Body of pancreas (tissue), 4 donors: ENCODE measurements at regions not wholly inside any gene's neighbourhood (a gene's known extent, or its start where the extent isn't known, plus 50 kb on each side); places are given as distances from the start of the nearest gene placed in this dataset.
A peak's percentile ranks its signal among the peaks of the same experiment; 100 is the strongest.

Source experiments
- ATAC-seq: fragments of 150-250 bp; one replicate; pipeline ENCODE4 v1.9.1; 2016
- DNase-seq, 4 donors: peaks; one replicate each; pipeline ENCODE4 v3.0.0-alpha.2; 2019
- H3K27ac ChIP-seq, 4 donors: fragments of 200-600 bp; sonication (generic); 1 replicate in 3 of 4; 2 replicates in 1 of 4; pipeline versions ENCODE4 v1.5.1 to v1.6.1; 2016 to 2019; ENCODE audit warnings: mild to moderate bottlenecking in 1 of 4, mixed read lengths in 1 of 4, moderate library complexity in 1 of 4
- H3K27me3 ChIP-seq, 2 donors: fragments of 200-600 bp; sonication (generic); one replicate each; pipeline ENCODE4 v1.6.0; 2016; ENCODE audit warnings: mild to moderate bottlenecking in 1 of 2
- H3K36me3 ChIP-seq, 2 donors: fragments of 200-600 bp; sonication (generic); replicated peaks in 1 of 2; 2 replicates each; pipeline ENCODE4 v1.5.1; 2016; ENCODE audit warnings: low read depth in 2 of 2; ENCODE audit not compliant: insufficient read depth in 1 of 2
- H3K4me1 ChIP-seq: fragments of 200-600 bp; sonication (generic); one replicate; pipeline ENCODE4 v1.6.0; 2016
- H3K4me3 ChIP-seq, 2 donors: fragments of 200-600 bp; sonication (generic); 1 replicate in 1 of 2; 2 replicates in 1 of 2; pipeline ENCODE4 v1.5.1; 2016 to 2019
- H3K9me3 ChIP-seq, 3 donors: fragments of 200-600 bp; sonication (generic); 1 replicate in 2 of 3; 2 replicates in 1 of 3; pipeline ENCODE4 v1.5.1; 2016
- CTCF ChIP-seq, 7 experiments: fragments of 450-650 bp in 4 of 7; fragments of 200-600 bp in 3 of 7; sonication (generic) in 3 of 7; IDR thresholded peaks; one replicate each; pipeline ENCODE4 v1.5.1; 2016 to 2019; ENCODE audit warnings: antibody characterized with exemption in 7 of 7
- POLR2A ChIP-seq, 3 donors: fragments of 450-650 bp; IDR thresholded peaks; one replicate each; pipeline ENCODE4 v1.6.1; 2016; ENCODE audit warnings: antibody characterized with exemption in 3 of 3, mild to moderate bottlenecking in 2 of 3
- whole genome bisulfite sequencing, 2 donors: methylation state at CpG; one replicate each; pipeline ENCODE4 v1.1.5; 2017; 5-methylcytosine and 5-hydroxymethylcytosine counted together
- intact Hi-C: fragments of 100-400 bp; cut with DNase I; formaldehyde crosslinking; loops from one replicate; pipeline ENCODE4 v1.15.1; 2023

- intact Hi-C loops: no loop called here
- TF ChIP-seq CTCF (IDR thresholded peaks at IDR 0.05): no peak
- TF ChIP-seq POLR2A (IDR thresholded peaks at IDR 0.05): no peak
- 73 to 75% methylated on average over 2 of the region's 2 CpGs for whole genome bisulfite sequencing, 2 donors
These were observed 76.5 kb upstream of the LSM6 start for GRCh38 chr4:146098978-146099377.

GRCh38 chr4:146098397-146098796 is 77.1 kb upstream of the LSM6 start:
- Histone ChIP-seq H3K9me3 (no peaks in the 10 kb centered on the region), H3K27ac (no peak overlapping the region), H3K4me1 (no peaks in the 10 kb centered on the region), H3K4me3 (no peak overlapping the region), H3K36me3 (no peaks in the 10 kb centered on the region), H3K27me3 (no peaks in the 10 kb centered on the region)
- ATAC-seq (no peak), DNase-seq (no peak)
- intact Hi-C loops: no loop called here
- TF ChIP-seq POLR2A (IDR thresholded peaks at IDR 0.05): no peak
- no peak for TF ChIP-seq CTCF (IDR thresholded peaks at IDR 0.05)
- WGBS, 2 donors: 86 to 100% methylated on average over 1 of the region's 1 CpG

More at GRCh38 chr4:146098978-146099377, 76.5 kb upstream of the LSM6 start:
- DNase-seq: no peak
- Histone ChIP-seq H3K4me3 (no peak overlapping the region), H3K9me3 (no peaks in the 10 kb centered on the region), H3K4me1 (no peaks in the 10 kb centered on the region), H3K36me3 (no peaks in the 10 kb centered on the region), H3K27ac (no peak overlapping the region), H3K27me3 (no peaks in the 10 kb centered on the region)
- no peak for ATAC-seq

- ATAC-seq (no peak), DNase-seq (no peak)
- TF ChIP-seq CTCF (IDR thresholded peaks at IDR 0.05) (no peak), POLR2A (IDR thresholded peaks at IDR 0.05) (no peak)
- intact Hi-C loops: no loop called here
- WGBS, 2 donors: 64 to 66% methylated on average over 2 of the region's 2 CpGs
- no peak overlapping the region for H3K4me3 ChIP-seq
- H3K27me3 ChIP-seq: no peaks in the 10 kb centered on the region
- H3K36me3 ChIP-seq: no peaks in the 10 kb centered on the region
- no peaks in the 10 kb centered on the region for H3K9me3 ChIP-seq
- no peaks in the 10 kb centered on the region for H3K4me1 ChIP-seq
- H3K27ac ChIP-seq: no peak overlapping the region
These were observed 79.1 kb upstream of the LSM6 start for GRCh38 chr4:146096371-146096770.

DNA sequence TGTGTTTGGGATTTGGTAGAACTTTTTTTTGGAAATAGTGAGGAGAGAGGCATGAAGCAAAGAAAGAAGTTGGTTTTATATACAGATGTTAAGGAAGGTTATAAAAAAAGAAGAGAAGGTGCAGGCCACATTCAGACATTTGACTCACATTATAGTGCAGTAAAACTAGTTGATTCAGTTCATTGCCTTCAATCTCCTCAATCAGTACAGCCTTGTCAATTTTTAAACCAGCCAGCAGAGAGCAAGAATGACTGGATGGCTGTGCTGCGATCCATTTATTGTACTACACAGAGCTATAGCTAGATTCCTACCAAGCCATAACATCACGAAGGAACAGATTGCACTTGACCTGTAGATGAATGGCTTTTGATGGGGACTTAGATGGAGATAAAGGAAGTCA is 79.7 kb upstream of the LSM6 start:
- TF ChIP-seq POLR2A (IDR thresholded peaks at IDR 0.05) (no peak), CTCF (IDR thresholded peaks at IDR 0.05) (no peak)
- 65 to 70% methylated on average over 2 of the region's 2 CpGs for WGBS, 2 donors
- DNase-seq (no peak), ATAC-seq (no peak)
- Histone ChIP-seq H3K9me3 (no peaks in the 10 kb centered on the region), H3K27ac (no peak overlapping the region), H3K4me1 (no peaks in the 10 kb centered on the region), H3K27me3 (no peaks in the 10 kb centered on the region), H3K4me3 (no peak overlapping the region), H3K36me3 (no peaks in the 10 kb centered on the region)
- intact Hi-C loops: no loop called here

DNA sequence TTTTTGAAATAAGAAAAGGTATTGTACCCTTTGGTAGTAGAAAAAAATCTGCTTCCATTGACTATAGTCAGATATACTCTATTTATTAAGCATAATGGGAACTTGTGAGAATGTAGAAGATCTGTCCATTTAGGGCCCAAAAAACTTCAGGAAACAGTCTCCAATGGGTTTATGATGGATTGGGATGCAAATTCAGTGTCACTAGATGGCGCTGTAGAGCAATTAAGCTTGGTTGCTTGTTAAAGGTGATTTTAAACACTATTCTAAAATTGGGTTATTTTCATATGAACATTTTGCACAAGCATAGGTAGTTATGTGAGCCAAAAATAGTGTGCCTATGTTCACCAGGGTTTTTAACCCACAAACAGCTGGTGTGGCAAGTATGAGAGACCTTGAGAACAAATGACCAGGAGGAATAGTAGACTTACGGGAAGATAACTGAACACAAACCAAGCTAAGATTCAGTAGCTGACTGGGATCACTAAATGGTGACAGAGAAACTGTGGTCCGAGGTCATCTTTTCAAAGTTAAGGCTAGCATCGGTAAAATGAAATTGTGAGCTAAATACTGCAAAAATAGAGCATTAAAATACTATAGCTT is 80.3 kb upstream of the LSM6 start:
- no peaks in the 10 kb centered on the region for H3K4me1 ChIP-seq
- no peak for ATAC-seq

More for the DNA sequence above, 80.3 kb upstream of the LSM6 start:
- peak in 3 of 4 donors; percentile 20 to 30 (median 21) for DNase-seq
- Histone ChIP-seq H3K27me3 (no peaks in the 10 kb centered on the region), H3K9me3 (no peaks in the 10 kb centered on the region), H3K36me3 (no peaks in the 10 kb centered on the region), H3K27ac (no peak overlapping the region), H3K4me3 (no peak overlapping the region)
- WGBS, 2 donors: 57% methylated on average over 4 of the region's 4 CpGs
- intact Hi-C loops: no loop called here
- TF ChIP-seq CTCF (IDR thresholded peaks at IDR 0.05) (peak in 6 of 7 experiments; percentile 23 to 41 (median 34)), POLR2A (IDR thresholded peaks at IDR 0.05) (no peak)
